HEK293T (cell line): ENCODE measurements at regions not wholly inside any gene's neighbourhood (a gene's known extent, or its start where the extent isn't known, plus 50 kb on each side); places are given as distances from the start of the nearest gene placed in this dataset.

Source experiments
- BHLHE40 ChIP-seq: fragments of 450-650 bp; IDR thresholded peaks from 2 replicates; pipeline ENCODE4 v1.6.1; 2016; ENCODE audit warnings: mild to moderate bottlenecking, moderate library complexity, borderline replicate concordance
- FOXK2 ChIP-seq: fragments of 450-650 bp; IDR thresholded peaks from 2 replicates; pipeline ENCODE4 v1.6.1; 2016; ENCODE audit warnings: mild to moderate bottlenecking
- FOXM1 ChIP-seq: fragments of 450-650 bp; IDR thresholded peaks from 2 replicates; pipeline ENCODE4 v1.6.1; 2017; ENCODE audit warnings: mild to moderate bottlenecking, borderline replicate concordance
- HDGF ChIP-seq: fragments of 450-650 bp; IDR thresholded peaks from 2 replicates; pipeline ENCODE4 v1.6.1; 2017; ENCODE audit warnings: antibody characterized with exemption, borderline replicate concordance
- TF ChIP-seq, protein P1 (sequence below): fragments of 450-650 bp; IDR thresholded peaks from 2 replicates; pipeline ENCODE4 v1.6.1; 2016

DNA sequence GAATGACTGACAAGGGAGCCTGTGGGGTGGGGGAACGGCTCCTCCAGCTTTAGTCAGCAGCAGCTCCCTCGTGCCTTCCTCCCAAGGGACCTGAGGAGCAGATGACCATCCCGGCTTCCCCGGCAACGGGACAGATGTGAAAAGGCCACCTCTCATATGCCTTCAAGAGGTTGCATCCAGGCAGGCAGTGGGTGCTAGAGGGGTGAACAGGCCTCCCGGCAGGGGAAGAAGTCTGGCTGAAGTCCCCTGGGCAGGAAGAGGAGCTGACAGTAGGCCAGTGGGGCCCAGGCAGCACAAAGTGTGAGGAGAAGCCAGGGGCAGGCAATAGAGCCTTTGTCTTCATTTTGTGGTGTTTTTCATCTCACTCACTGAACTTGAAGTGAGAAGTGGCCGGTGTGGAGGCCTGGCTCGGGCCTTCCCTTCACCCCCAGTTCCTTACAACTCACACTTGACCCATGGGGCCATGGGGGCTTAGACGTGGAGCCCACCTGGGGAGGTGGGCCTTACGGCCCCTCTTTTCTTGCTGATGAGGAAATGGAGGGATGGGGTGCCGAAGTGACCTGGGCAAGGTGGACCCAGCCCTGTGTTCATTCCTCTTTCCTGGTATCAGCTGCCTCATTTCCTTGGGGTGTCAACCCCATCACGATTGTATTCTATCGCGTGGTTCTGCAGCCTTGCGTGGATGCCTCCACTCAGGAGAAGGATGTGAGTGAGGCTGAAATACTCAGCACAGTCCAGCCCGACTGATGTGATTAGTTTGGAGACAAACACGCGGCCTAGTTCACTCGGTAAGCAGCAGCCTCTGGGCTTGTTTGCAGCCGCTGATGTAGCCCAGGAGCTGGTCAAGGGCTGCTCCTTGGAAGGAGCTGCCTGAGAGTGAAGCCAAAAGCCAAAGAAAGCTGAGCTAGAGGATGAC lies 115.5 kb upstream of the ALDH1A3 start:
- TF ChIP-seq HDGF = no peak
- TF ChIP-seq, protein P1, sequence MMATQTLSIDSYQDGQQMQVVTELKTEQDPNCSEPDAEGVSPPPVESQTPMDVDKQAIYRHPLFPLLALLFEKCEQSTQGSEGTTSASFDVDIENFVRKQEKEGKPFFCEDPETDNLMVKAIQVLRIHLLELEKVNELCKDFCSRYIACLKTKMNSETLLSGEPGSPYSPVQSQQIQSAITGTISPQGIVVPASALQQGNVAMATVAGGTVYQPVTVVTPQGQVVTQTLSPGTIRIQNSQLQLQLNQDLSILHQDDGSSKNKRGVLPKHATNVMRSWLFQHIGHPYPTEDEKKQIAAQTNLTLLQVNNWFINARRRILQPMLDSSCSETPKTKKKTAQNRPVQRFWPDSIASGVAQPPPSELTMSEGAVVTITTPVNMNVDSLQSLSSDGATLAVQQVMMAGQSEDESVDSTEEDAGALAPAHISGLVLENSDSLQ = no peak
- no peak for TF ChIP-seq FOXM1
- no peak for TF ChIP-seq BHLHE40
- no peak for TF ChIP-seq FOXK2
